Breast epithelium (tissue), 4 donors: ENCODE measurements at regions not wholly inside any gene's neighbourhood (a gene's known extent, or its start where the extent isn't known, plus 50 kb on each side); places are given as distances from the start of the nearest gene placed in this dataset.
"Not testable (repeated sequence)": the region's sequence is repeated elsewhere in the genome, so short reads cannot be mapped to it uniquely, and the experiment has no call there.

ENCODE experiments used
- DNase-seq, 2 donors: peaks; one replicate each; pipeline ENCODE4 v3.0.0-alpha.2; 2019; ENCODE audit warnings: low spot score in 2 of 2
- H3K27ac ChIP-seq, 2 donors: fragments of 200-600 bp; sonication (generic) in 1 of 2; one replicate each; pipeline ENCODE4 v1.5.1; 2016 to 2019; ENCODE audit warnings: mild to moderate bottlenecking in 1 of 2
- H3K27me3 ChIP-seq, 2 donors: fragments of 200-600 bp; sonication (generic) in 1 of 2; one replicate each; pipeline versions ENCODE4 v1.5.1 to v1.6.0; 2017 to 2019; ENCODE audit warnings: control low read depth in 1 of 2, mild to moderate bottlenecking in 1 of 2
- H3K36me3 ChIP-seq: fragments of 200-600 bp; one replicate; pipeline ENCODE4 v1.5.1; 2019
- H3K4me1 ChIP-seq, 2 donors: fragments of 200-600 bp; sonication (generic); one replicate each; pipeline ENCODE4 v1.5.1; 2016 to 2019; ENCODE audit warnings: control low read depth in 1 of 2
- H3K4me3 ChIP-seq, 3 donors: fragments of 200-600 bp; sonication (generic); 1 replicate in 2 of 3; 2 replicates in 1 of 3; pipeline ENCODE4 v1.5.1; 2016 to 2019; ENCODE audit warnings: mild to moderate bottlenecking in 3 of 3, moderate library complexity in 2 of 3
- H3K9me3 ChIP-seq, 2 donors: fragments of 200-600 bp; sonication (generic) in 1 of 2; one replicate each; pipeline ENCODE4 v1.5.1; 2016 to 2019; ENCODE audit warnings: control low read depth in 1 of 2
- CTCF ChIP-seq, 3 donors: fragments of 450-650 bp; IDR thresholded peaks; one replicate each; pipeline ENCODE4 v1.5.1; 2016 to 2017; ENCODE audit warnings: antibody characterized with exemption in 3 of 3, mild to moderate bottlenecking in 3 of 3, moderate library complexity in 3 of 3
- POLR2A ChIP-seq: fragments of 450-650 bp; IDR thresholded peaks from one replicate; pipeline ENCODE4 v1.6.1; 2016; ENCODE audit warnings: antibody characterized with exemption, mild to moderate bottlenecking, moderate library complexity
- POLR2AphosphoS5 ChIP-seq, 3 donors: sonication (generic); formaldehyde crosslinking; IDR thresholded peaks; one replicate each; pipeline ENCODE4 v1.6.1; 2017; ENCODE audit warnings: antibody characterized with exemption in 3 of 3
- intact Hi-C: fragments of 100-400 bp; cut with DNase I; formaldehyde crosslinking; loops from one replicate; pipeline ENCODE4 v1.15.1; 2023; ENCODE audit warnings: low total_unique reads

GRCh38 chr7:115618676-115619075 is 411.9 kb downstream of the TFEC start:
- intact Hi-C loops, result no loop called here
- no peak overlapping the region for H3K27ac ChIP-seq
- no peak for TF ChIP-seq CTCF (IDR thresholded peaks at IDR 0.05)
- no peak for TF ChIP-seq POLR2AphosphoS5 (IDR thresholded peaks at IDR 0.05)
- no peak for TF ChIP-seq POLR2A
- H3K4me1 ChIP-seq, result no peaks in the 10 kb centered on the region
- no peaks in the 10 kb centered on the region for H3K27me3 ChIP-seq
- H3K9me3 ChIP-seq, result no peaks in the 10 kb centered on the region
- H3K36me3 ChIP-seq, result no peaks in the 10 kb centered on the region
- no peak for DNase-seq
- no peak overlapping the region for H3K4me3 ChIP-seq

- no peaks in the 10 kb centered on the region for H3K27me3 ChIP-seq
- intact Hi-C loops, result no loop called here
- H3K36me3 ChIP-seq, result no peaks in the 10 kb centered on the region
Measured at GRCh38 chr7:115613836-115614235, 416.7 kb downstream of the TFEC start.

GRCh38 chr7:115603416-115603815 is 427.1 kb downstream of the TFEC start:
- TF ChIP-seq POLR2AphosphoS5 (IDR thresholded peaks at IDR 0.05) (no peak), POLR2A (no peak), CTCF (IDR thresholded peaks at IDR 0.05) (no peak)
- no peak for DNase-seq
- intact Hi-C loops, result no loop called here
- H3K4me1 ChIP-seq, result no peaks in the 10 kb centered on the region
- no peaks in the 10 kb centered on the region for H3K27me3 ChIP-seq
- no peaks in the 10 kb centered on the region for H3K36me3 ChIP-seq
- H3K4me3 ChIP-seq, result no peak overlapping the region
- peaks cover 0 to 9% of the 10 kb centered on the region in 2 donors for H3K9me3 ChIP-seq
- no peak overlapping the region for H3K27ac ChIP-seq

More at GRCh38 chr7:115613836-115614235, 416.7 kb downstream of the TFEC start:
- no peak for DNase-seq
- TF ChIP-seq POLR2A (no peak), CTCF (IDR thresholded peaks at IDR 0.05) (no peak), POLR2AphosphoS5 (IDR thresholded peaks at IDR 0.05) (no peak)
- Histone ChIP-seq H3K27ac (no peak overlapping the region), H3K9me3 (no peaks in the 10 kb centered on the region), H3K4me1 (no peaks in the 10 kb centered on the region), H3K4me3 (no peak overlapping the region)

- DNase-seq, result no peak
- H3K27me3 ChIP-seq, result no peaks in the 10 kb centered on the region
- intact Hi-C loops, result no loop called here
- H3K36me3 ChIP-seq, result no peaks in the 10 kb centered on the region
- H3K4me3 ChIP-seq, result no peak overlapping the region
- no peaks in the 10 kb centered on the region for H3K4me1 ChIP-seq
- H3K9me3 ChIP-seq, result peaks cover 4 to 23% of the 10 kb centered on the region in 2 donors
- TF ChIP-seq POLR2AphosphoS5 (IDR thresholded peaks at IDR 0.05), result no peak
- no peak for TF ChIP-seq CTCF (IDR thresholded peaks at IDR 0.05)
- no peak for TF ChIP-seq POLR2A
- no peak overlapping the region for H3K27ac ChIP-seq
Measured at GRCh38 chr7:115600207-115600606, 430.4 kb downstream of the TFEC start.

- intact Hi-C loops, DNase-seq, H3K4me3 ChIP-seq: not testable (repeated sequence)
Measured at GRCh38 chr7:115599184-115599583, 431.4 kb downstream of the TFEC start.

GRCh38 chr7:115597220-115597619 is 433.3 kb downstream of the TFEC start:
- H3K4me1 ChIP-seq, DNase-seq, H3K27ac ChIP-seq, H3K4me3 ChIP-seq, intact Hi-C loops, H3K27me3 ChIP-seq, H3K36me3 ChIP-seq: not testable (repeated sequence)
- H3K9me3 ChIP-seq, result peaks cover 4 to 23% of the 10 kb centered on the region in 2 donors

More at GRCh38 chr7:115599184-115599583, 431.4 kb downstream of the TFEC start:
- H3K27me3 ChIP-seq, H3K27ac ChIP-seq, H3K4me1 ChIP-seq, H3K36me3 ChIP-seq: not testable (repeated sequence)
- peaks cover 4 to 23% of the 10 kb centered on the region in 2 donors for H3K9me3 ChIP-seq
